ENCODE measurements at regions not wholly inside any gene's neighbourhood (a gene's known extent, or its start where the extent isn't known, plus 50 kb on each side); places are given as distances from the start of the nearest gene placed in this dataset.

GRCh38 chr1:221035662-221036153 is 156.5 kb downstream of the HLX start:
- no peak for TF ChIP-seq CTCF (IDR thresholded peaks at IDR 0.05)
- no peak for TF ChIP-seq ZFX (IDR thresholded peaks at IDR 0.05; ENCODE audit: borderline replicate concordance)

GRCh38 chr1:221039616-221040015 is 160.4 kb downstream of the HLX start:
- no peak overlapping the region for H3K27ac ChIP-seq
- TF ChIP-seq ZFX (IDR thresholded peaks at IDR 0.05; ENCODE audit: borderline replicate concordance) (no peak), CTCF (IDR thresholded peaks at IDR 0.05) (no peak)

More at GRCh38 chr1:221035662-221036153, 156.5 kb downstream of the HLX start:
- no peak overlapping the region for H3K27ac ChIP-seq

GRCh38 chr1:221040101-221040500 is 160.9 kb downstream of the HLX start:
- TF ChIP-seq ZFX (IDR thresholded peaks at IDR 0.05; ENCODE audit: borderline replicate concordance) (no peak), CTCF (IDR thresholded peaks at IDR 0.05) (no peak)
- H3K27ac ChIP-seq, result no peak overlapping the region

GRCh38 chr1:221040691-221041285 is 161.5 kb downstream of the HLX start:
- TF ChIP-seq CTCF (IDR thresholded peaks at IDR 0.05), result no peak
- TF ChIP-seq ZFX (IDR thresholded peaks at IDR 0.05; ENCODE audit: borderline replicate concordance), result no peak
- no peak overlapping the region for H3K27ac ChIP-seq

GRCh38 chr1:221044538-221044937 is 165.3 kb downstream of the HLX start:
- H3K27ac ChIP-seq, result no peak overlapping the region
- no peak for TF ChIP-seq ZFX (IDR thresholded peaks at IDR 0.05; ENCODE audit: borderline replicate concordance)
- no peak for TF ChIP-seq CTCF (IDR thresholded peaks at IDR 0.05)

GRCh38 chr1:221045151-221045550 is 165.9 kb downstream of the HLX start:
- H3K27ac ChIP-seq, result no peak overlapping the region
- TF ChIP-seq ZFX (IDR thresholded peaks at IDR 0.05; ENCODE audit: borderline replicate concordance) (no peak), CTCF (IDR thresholded peaks at IDR 0.05) (no peak)
